ENCODE measurements at regions not wholly inside any gene's neighbourhood (a gene's known extent, or its start where the extent isn't known, plus 50 kb on each side); places are given as distances from the start of the nearest gene placed in this dataset.

- no peak for DNase-seq (ENCODE audit: low spot score)
- Histone ChIP-seq H3K9ac (ENCODE audit: low read depth in 1 of 2, low read length in 2 of 2) (no peak overlapping the region), H3K27me3 (ENCODE audit: control insufficient read depth in 4 of 4, insufficient read depth in 4 of 4, low read length in 3 of 4) (peaks cover 0 to 3% (median 0%) of the 10 kb centered on the region in 4 donors), H3K27ac (ENCODE audit: low read depth in 1 of 2, low read length in 2 of 2) (no peak overlapping the region), H3K4me3 (ENCODE audit: low read depth in 1 of 3, low read length in 3 of 3) (no peak overlapping the region), H3K9me3 (ENCODE audit: control insufficient read depth in 4 of 4, low read length in 3 of 4) (peaks cover 0 to 3% (median 2%) of the 10 kb centered on the region in 4 donors), H3K4me1 (ENCODE audit: control insufficient read depth in 4 of 4, insufficient read depth in 4 of 4, low read length in 3 of 4) (peaks cover 0 to 3% (median 0%) of the 10 kb centered on the region in 4 donors), H3K36me3 (ENCODE audit: control insufficient read depth in 4 of 4, insufficient read depth in 3 of 4, low read depth in 1 of 4, low read length in 3 of 4) (no peaks in the 10 kb centered on the region)
- TF ChIP-seq RAD21 (IDR thresholded peaks at IDR 0.05) (no peak), ATF3 (IDR thresholded peaks at IDR 0.05) (no peak), HNF4G (IDR thresholded peaks at IDR 0.05) (no peak), GABPA (IDR thresholded peaks at IDR 0.05 in 1 of 2, conservative IDR thresholded peaks at IDR 0.05 in 1 of 2) (no peak), MAX (IDR thresholded peaks at IDR 0.05) (no peak), CTCF (IDR thresholded peaks at IDR 0.05; ENCODE audit: low read depth, low read length, missing input control) (no peak), TAF1 (conservative IDR thresholded peaks at IDR 0.05) (no peak), REST (IDR thresholded peaks at IDR 0.05) (no peak)
- WGBS = 75% methylated on average over 4 of the region's 4 CpGs
Measured at GRCh38 chr17:34201767-34202166, 53.3 kb upstream of the CCL2 start.

GRCh38 chr17:34203018-34203638 lies 52.0 kb upstream of the CCL2 start:
- Histone ChIP-seq H3K36me3 (ENCODE audit: control insufficient read depth in 4 of 4, insufficient read depth in 3 of 4, low read depth in 1 of 4, low read length in 3 of 4) (no peaks in the 10 kb centered on the region), H3K27ac (ENCODE audit: low read depth in 1 of 2, low read length in 2 of 2) (no peak overlapping the region), H3K4me3 (ENCODE audit: low read depth in 1 of 3, low read length in 3 of 3) (no peak overlapping the region), H3K4me1 (ENCODE audit: control insufficient read depth in 4 of 4, insufficient read depth in 4 of 4, low read length in 3 of 4) (peaks cover 0 to 3% (median 0%) of the 10 kb centered on the region in 4 donors), H3K9ac (ENCODE audit: low read depth in 1 of 2, low read length in 2 of 2) (no peak overlapping the region), H3K27me3 (ENCODE audit: control insufficient read depth in 4 of 4, insufficient read depth in 4 of 4, low read length in 3 of 4) (peaks cover 0 to 3% (median 0%) of the 10 kb centered on the region in 4 donors), H3K9me3 (ENCODE audit: control insufficient read depth in 4 of 4, low read length in 3 of 4) (peaks cover 0 to 3% (median 2%) of the 10 kb centered on the region in 4 donors)
- no peak for DNase-seq (ENCODE audit: low spot score)
- 55% methylated on average over 4 of the region's 4 CpGs for WGBS
- TF ChIP-seq ZBTB33 (IDR thresholded peaks at IDR 0.05) (no peak), TAF1 (conservative IDR thresholded peaks at IDR 0.05) (no peak), RAD21 (IDR thresholded peaks at IDR 0.05) (no peak), FOXA1 (IDR thresholded peaks at IDR 0.05) (no peak), HNF4A (conservative IDR thresholded peaks at IDR 0.05) (no peak), CTCF (IDR thresholded peaks at IDR 0.05; ENCODE audit: low read depth, low read length, missing input control) (no peak), ATF3 (IDR thresholded peaks at IDR 0.05) (no peak), SP1 (IDR thresholded peaks at IDR 0.05) (no peak), YY1 (IDR thresholded peaks at IDR 0.05) (no peak), JUND (IDR thresholded peaks at IDR 0.05) (no peak), FOXA2 (IDR thresholded peaks at IDR 0.05) (no peak), MAX (IDR thresholded peaks at IDR 0.05) (no peak), GABPA (IDR thresholded peaks at IDR 0.05 in 1 of 2, conservative IDR thresholded peaks at IDR 0.05 in 1 of 2) (no peak), REST (IDR thresholded peaks at IDR 0.05) (no peak)

Data from liver (tissue), 8 donors.